ENCODE measurements at regions not wholly inside any gene's neighbourhood (a gene's known extent, or its start where the extent isn't known, plus 50 kb on each side); places are given as distances from the start of the nearest gene placed in this dataset.

DNA sequence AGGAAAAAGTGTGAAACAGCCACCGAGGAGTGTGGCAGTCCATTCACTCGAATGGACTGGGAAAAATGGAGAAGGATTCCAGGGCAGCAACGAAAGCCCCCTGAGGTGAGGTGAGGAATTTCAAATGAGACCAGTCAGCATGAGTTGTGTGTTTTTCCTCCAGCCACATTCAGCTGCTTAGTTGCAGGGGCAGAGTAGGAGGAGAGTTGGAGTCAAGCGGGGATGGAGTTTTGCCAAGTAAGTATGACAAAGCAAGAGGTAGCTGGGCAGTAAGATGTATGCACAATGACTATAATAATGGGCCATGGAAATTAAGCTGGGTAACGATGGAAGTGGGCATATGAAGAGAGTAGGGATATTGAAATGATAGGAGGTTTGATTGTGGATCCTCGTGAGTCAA lies 64.4 kb downstream of the CCDC54 start:
- H3K4me2 ChIP-seq (ENCODE audit: insufficient read depth, low read length), result no peak overlapping the region
- H4K20me1 ChIP-seq (replicated peaks; ENCODE audit: control insufficient read depth, extremely low read depth, insufficient read depth, low read length), result no peaks in the 10 kb centered on the region
- peaks cover 1 to 3% of the 10 kb centered on the region in 2 experiments for H3K27me3 ChIP-seq (ENCODE audit: control insufficient read depth in 2 of 2, insufficient read depth in 2 of 2, low read length in 2 of 2)
- no peak overlapping the region for H3K4me3 ChIP-seq (replicated peaks in 1 of 3; ENCODE audit: insufficient read depth in 1 of 3, low read depth in 1 of 3, low read length in 3 of 3)
- CTCF ChIA-PET, result interaction anchor here (1.1 kb wide), 1 partner anchor 12 kb away, joined by 3 read pairs; no protein-coding TSS in a partner anchor
- no peaks in the 10 kb centered on the region for H3K79me2 ChIP-seq (ENCODE audit: control insufficient read depth, insufficient read depth, low read length)
- POLR2A ChIA-PET, result no interaction called here
- H3K9me1 ChIP-seq (replicated peaks; ENCODE audit: control insufficient read depth, extremely low read depth, insufficient read depth, low read length), result no peaks in the 10 kb centered on the region
- no peak overlapping the region for H2AFZ ChIP-seq (ENCODE audit: low read depth, low read length)
- H3K9me3 ChIP-seq (replicated peaks; ENCODE audit: control insufficient read depth, insufficient read depth, low read length), result no peaks in the 10 kb centered on the region
- FAIRE-seq (no peak), DNase-seq (ENCODE audit: low read depth, low spot score) (no peak)
- no peak for TF ChIP-seq POLR2AphosphoS5 (IDR thresholded peaks at IDR 0.05; ENCODE audit: insufficient read depth, low read depth, low read length)
- TF ChIP-seq, protein P1, sequence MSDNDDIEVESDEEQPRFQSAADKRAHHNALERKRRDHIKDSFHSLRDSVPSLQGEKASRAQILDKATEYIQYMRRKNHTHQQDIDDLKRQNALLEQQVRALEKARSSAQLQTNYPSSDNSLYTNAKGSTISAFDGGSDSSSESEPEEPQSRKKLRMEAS (IDR thresholded peaks at IDR 0.05; ENCODE audit: insufficient read depth, insufficient read length), result no peak
- TF ChIP-seq POLR2A (IDR thresholded peaks at IDR 0.05; ENCODE audit: low read depth, low read length), result no peak
- TF ChIP-seq FOS (IDR thresholded peaks at IDR 0.05; ENCODE audit: borderline replicate concordance, insufficient read depth, low read length), result no peak
- no peak for TF ChIP-seq GATA2 (IDR thresholded peaks at IDR 0.05; ENCODE audit: insufficient read depth, insufficient read length, low read depth, low read length)
- TF ChIP-seq, protein P2, sequence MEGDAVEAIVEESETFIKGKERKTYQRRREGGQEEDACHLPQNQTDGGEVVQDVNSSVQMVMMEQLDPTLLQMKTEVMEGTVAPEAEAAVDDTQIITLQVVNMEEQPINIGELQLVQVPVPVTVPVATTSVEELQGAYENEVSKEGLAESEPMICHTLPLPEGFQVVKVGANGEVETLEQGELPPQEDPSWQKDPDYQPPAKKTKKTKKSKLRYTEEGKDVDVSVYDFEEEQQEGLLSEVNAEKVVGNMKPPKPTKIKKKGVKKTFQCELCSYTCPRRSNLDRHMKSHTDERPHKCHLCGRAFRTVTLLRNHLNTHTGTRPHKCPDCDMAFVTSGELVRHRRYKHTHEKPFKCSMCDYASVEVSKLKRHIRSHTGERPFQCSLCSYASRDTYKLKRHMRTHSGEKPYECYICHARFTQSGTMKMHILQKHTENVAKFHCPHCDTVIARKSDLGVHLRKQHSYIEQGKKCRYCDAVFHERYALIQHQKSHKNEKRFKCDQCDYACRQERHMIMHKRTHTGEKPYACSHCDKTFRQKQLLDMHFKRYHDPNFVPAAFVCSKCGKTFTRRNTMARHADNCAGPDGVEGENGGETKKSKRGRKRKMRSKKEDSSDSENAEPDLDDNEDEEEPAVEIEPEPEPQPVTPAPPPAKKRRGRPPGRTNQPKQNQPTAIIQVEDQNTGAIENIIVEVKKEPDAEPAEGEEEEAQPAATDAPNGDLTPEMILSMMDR (IDR thresholded peaks at IDR 0.05; ENCODE audit: extremely low read depth in 1 of 2, insufficient read depth in 1 of 2, low read depth in 1 of 2, low read length in 2 of 2), result no peak
- TF ChIP-seq MYC (IDR thresholded peaks at IDR 0.05; ENCODE audit: low read depth, low read length), result no peak
- no peak for TF ChIP-seq JUN (IDR thresholded peaks at IDR 0.05; ENCODE audit: borderline replicate concordance, insufficient read depth, insufficient read length, low read depth)
- no peak for TF ChIP-seq EZH2 (IDR thresholded peaks at IDR 0.05; ENCODE audit: borderline replicate concordance, low read depth, low read length, severe bottlenecking)
- H3K9ac ChIP-seq (replicated peaks; ENCODE audit: extremely low read depth, insufficient read depth, low read length), result no peak overlapping the region
- intact Hi-C loops (cut with micrococcal nuclease), result no loop called here
- dilution Hi-C loops (cut with MboI; ENCODE audit: extremely low pct_ligation_motif_present, low sequenced_read_pairs), result no loop called here
- no peaks in the 10 kb centered on the region for H3K36me3 ChIP-seq (ENCODE audit: control insufficient read depth in 2 of 2, extremely low read depth in 1 of 2, insufficient read depth in 2 of 2, low read length in 2 of 2)
- no peak overlapping the region for H3K27ac ChIP-seq (ENCODE audit: insufficient read depth, low read depth, low read length)
- no TSS peak for BruUV-seq (replicated peaks)
- no peaks in the 10 kb centered on the region for H3K4me1 ChIP-seq (ENCODE audit: control insufficient read depth, extremely low read depth, insufficient read depth, low read length)

Measured in endothelial cell of umbilical vein (primary cell).